Testis (tissue), 2 donors: ENCODE measurements at regions not wholly inside any gene's neighbourhood (a gene's known extent, or its start where the extent isn't known, plus 50 kb on each side); places are given as distances from the start of the nearest gene placed in this dataset.

Experiments used
- CTCF ChIP-seq, 3 experiments: fragments of 450-650 bp in 2 of 3; fragments of 200-600 bp in 1 of 3; sonication (generic) in 1 of 3; IDR thresholded peaks; one replicate each; pipeline ENCODE4 v1.5.1; 2016 to 2019; ENCODE audit warnings: antibody characterized with exemption in 3 of 3, mild to moderate bottlenecking in 2 of 3, moderate library complexity in 1 of 3
- POLR2A ChIP-seq: fragments of 450-650 bp; IDR thresholded peaks from one replicate; pipeline ENCODE4 v1.6.1; 2017; ENCODE audit warnings: antibody characterized with exemption, mild to moderate bottlenecking, moderate library complexity

GRCh38 chr12:131599190-131600159 is 111.4 kb upstream of the SFSWAP start:
- TF ChIP-seq CTCF (IDR thresholded peaks at IDR 0.05) = no peak
- no peak for TF ChIP-seq POLR2A
